ENCODE measurements at regions not wholly inside any gene's neighbourhood (a gene's known extent, or its start where the extent isn't known, plus 50 kb on each side); places are given as distances from the start of the nearest gene placed in this dataset.
"Not testable (repeated sequence)": the region's sequence is repeated elsewhere in the genome, so short reads cannot be mapped to it uniquely, and the experiment has no call there.

DNA sequence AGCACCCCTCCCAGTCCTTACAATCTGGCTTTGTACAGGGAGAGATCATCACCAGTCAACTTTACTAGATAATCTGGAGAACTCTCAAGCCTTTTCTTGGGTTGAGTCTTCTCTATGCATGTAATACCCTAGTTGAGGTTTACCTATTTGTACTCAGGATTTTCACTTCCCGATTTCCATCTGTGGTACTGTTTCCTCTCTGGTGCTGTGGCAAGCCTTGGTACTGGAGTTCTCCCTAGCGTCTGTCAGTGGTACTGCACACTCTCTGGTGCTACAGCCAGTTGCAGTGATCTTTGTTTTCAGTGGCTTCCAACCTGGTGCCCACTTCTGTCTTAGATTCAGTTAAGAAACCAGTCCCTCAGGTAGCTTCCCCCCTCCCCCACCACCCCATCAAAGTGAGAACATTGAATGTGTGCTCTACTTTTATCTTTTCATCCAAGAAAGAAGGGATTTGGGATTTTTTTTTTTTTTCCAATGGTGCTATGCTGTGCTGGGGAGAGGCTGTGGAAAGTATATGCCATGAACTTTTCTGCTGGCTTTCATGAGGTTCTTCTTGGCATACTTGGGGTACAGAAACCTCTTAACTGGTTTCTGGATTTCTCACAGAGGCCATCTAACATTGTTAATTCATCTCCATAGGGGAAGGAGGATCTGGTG is 69.4 kb upstream of the EVL start:
- intact Hi-C loops (cut with DNase I, micrococcal nuclease), result no loop called here
- ATAC-seq (peak; percentile 96), DNase-seq (peak; percentile 65 to 83)

GRCh38 chr14:99996951-99997571 is 68.2 kb upstream of the EVL start:
- ATAC-seq (no peak), DNase-seq (no peak)
- intact Hi-C loops (cut with DNase I, micrococcal nuclease), result no loop called here

- not testable (repeated sequence) for DNase-seq
Observed at GRCh38 chr14:100000398-100000797, 64.8 kb upstream of the EVL start.

DNA sequence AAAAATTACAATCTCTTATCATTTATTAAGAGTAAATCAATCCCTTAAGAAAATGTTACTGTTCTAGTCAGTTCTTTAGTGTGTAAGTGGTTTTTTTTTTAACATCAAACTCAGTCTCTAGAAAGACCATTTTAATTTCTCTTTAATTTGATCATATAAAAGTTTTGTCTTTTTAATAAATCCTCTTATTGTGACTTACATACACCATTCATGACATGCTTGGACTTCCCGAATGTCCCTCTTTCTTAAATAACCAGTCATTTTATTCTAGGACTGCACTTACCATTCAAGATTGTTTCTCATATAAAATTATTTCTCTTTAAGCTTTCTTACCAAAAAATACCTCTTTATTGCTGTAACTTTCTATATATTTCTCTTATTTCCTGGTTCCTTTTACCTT is 60.8 kb upstream of the EVL start:
- ATAC-seq (no peak), DNase-seq (no peak)
- intact Hi-C loops (cut with DNase I, micrococcal nuclease), result no loop called here

More at GRCh38 chr14:100000398-100000797, 64.8 kb upstream of the EVL start:
- intact Hi-C loops (cut with DNase I, micrococcal nuclease); ATAC-seq: not testable (repeated sequence)

DNA sequence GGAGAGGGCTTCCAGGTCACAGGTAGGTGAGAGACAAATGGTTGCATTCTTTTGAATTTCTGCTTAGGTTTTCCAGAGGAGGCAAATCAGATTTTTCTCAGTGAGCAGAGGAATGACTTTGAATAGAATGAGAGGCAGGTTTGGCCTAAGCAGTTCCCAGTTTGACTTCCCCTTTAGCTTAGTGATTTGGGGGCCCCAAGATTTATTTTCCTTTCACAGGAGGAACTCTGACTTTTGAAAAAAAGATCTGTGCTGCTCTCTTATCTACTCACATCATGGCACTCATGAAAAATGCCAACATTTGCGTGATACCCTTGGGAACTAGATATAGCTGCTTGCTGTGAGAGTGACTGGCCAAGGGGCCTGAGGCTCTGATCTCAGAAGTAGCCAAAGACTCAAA is 58.0 kb upstream of the EVL start:
- intact Hi-C loops (cut with DNase I, micrococcal nuclease), result no loop called here
- ATAC-seq (no peak), DNase-seq (no peak)

GRCh38 chr14:100009802-100010201 is 55.4 kb upstream of the EVL start:
- intact Hi-C loops (cut with DNase I, micrococcal nuclease); DNase-seq; ATAC-seq: not testable (repeated sequence)

DNA sequence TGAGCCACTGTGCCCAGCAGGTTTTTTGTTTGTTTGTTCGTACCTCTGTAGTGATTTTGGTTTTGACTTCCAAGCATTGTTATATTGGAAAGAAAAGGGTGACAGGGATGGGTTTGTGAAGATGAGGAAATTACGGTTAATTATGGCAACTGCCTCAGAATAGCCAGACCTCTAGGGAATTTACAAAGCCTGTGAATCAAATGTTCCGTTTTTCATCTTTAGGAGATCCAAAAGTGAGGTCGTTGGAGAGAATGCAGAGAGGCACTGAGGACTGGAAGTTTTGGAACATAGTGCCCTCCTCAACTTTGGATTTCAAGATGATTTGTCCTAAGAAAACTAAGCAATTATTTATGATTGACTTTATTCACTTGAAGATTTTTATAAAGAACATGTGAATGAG is 54.5 kb upstream of the EVL start:
- no peak for ATAC-seq
- intact Hi-C loops (cut with DNase I, micrococcal nuclease), result no loop called here
- no peak for DNase-seq

DNA sequence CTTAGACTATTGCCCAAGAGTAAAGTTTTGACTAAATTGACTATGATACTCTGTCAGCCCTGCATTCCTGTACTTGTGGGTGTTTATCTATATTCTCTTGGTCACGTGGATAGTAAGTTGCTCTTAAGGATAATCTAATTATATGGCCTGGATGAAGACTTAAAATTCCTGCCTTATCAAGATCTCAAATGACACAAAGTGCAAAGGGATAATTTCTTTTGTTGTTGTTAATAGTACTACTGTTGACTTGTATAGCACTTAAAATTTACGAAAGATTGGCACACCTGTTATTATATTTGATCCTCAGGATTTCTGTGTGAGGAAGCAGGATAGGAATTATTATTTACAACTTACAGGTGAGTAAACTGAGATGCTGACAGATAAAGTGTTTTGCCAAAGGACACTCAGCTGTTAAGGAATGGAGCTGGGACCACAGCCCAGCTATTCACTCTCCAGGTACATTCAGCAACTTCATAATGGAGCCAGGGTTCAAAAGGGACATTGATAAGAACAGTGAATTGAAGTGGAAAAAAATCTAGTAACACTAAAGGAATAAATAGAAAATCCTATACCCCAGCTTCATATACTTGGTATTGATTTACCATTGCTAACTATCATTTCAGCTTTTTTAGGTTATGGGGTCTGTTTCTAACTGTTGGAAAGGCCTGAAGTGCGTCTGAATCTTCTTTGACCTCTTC is 53.4 kb upstream of the EVL start:
- intact Hi-C loops (cut with DNase I, micrococcal nuclease), result no loop called here
- DNase-seq (no peak), ATAC-seq (no peak)

DNA sequence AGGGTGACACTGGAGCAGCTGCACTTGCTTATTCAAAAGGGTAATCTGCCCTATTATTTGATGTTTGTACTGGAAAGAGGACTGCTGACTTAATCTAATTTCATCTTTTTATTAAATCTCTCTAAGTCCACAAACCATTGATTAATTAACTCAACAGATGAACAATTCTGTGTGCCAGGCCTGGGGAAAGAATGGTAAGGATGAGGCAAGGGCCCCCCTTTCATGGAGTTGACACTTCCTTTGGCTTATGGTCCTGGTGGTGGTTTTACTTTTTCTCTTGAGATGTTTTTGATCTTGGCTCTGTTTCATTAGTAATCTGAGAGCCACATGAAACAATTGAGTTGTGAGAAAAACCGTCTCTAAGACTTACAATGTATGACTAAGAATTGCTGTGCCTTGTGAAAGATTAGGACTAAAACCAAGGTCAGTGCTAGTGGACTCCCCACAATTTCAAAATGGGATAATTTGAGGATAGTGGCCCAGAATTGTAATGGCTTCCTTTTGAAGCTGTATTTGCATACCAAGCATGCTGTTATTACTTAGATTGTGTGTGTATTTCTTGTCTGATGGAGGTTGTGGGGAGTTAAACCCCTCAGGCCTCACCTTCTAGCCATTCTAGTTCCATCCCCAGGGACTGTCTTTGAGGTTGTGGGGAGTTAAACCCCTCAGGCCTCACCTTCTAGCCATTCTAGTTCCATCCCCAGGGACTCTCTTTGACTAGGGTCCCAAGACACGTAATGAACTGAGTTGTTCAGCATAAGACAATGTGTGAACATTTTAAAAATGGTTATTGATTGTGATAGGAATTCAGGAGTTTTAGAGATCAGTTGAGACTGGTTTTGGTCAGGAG is 52.5 kb upstream of the EVL start:
- intact Hi-C loops (cut with DNase I, micrococcal nuclease), result no loop called here
- DNase-seq, result no peak
- no peak for ATAC-seq

GRCh38 chr14:100015251-100015655 is 50.0 kb upstream of the EVL start:
- intact Hi-C loops (cut with DNase I, micrococcal nuclease), result no loop called here
- no peak for DNase-seq
- ATAC-seq, result no peak
